NOMO-1 treated with dmso at 0.1 percent for 144 hours (cell line): ENCODE measurements at regions not wholly inside any gene's neighbourhood (a gene's known extent, or its start where the extent isn't known, plus 50 kb on each side); places are given as distances from the start of the nearest gene placed in this dataset.

Experiments
- DNase-seq: peaks from one replicate; lab custom pipeline; 2025; ENCODE audit not compliant: unreplicated experiment; lab: John Stamatoyannopoulos, UW

DNA sequence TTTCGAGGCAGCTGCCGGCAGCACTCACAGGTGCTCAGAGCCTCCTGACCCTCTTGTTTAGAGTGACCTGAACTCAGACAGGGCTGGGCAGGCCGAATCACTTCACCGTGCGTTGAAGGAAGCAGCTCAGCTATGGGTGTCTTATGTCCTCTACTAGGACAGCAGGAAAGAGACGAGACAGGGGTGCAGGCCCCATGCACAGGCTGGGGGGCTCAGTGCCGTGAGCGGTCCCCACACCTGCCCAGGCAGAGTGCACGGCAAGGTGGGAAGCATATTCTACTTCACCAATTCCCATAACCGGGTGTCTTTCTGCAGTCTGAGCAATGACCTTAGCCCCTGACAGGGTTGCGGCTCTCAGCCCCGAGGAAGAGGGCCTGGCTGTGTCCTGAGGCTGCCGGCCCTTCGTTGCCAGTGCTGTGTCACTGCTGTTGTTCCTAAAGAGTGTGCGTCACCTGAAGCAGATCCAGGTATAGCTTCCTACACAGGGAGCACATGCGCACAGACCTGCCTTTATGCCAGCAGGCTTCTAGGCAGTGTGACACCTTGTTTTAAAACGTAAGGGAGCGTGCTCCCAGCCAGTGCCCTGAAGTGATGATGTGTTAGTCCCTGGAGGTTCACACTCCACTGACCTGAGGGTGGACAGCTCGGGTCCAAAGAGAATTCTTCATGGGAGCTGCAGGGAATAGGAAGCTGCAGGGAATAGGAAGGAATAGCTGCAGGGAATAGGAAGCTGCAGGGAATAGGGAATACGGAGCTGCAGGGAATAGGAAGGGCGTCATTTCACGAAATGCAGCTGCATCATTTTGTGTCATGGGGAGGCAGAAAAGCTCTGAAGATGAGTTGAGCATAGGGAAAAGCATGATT, 207.9 kb upstream of the SALL3 start:
- no peak for DNase-seq

DNA sequence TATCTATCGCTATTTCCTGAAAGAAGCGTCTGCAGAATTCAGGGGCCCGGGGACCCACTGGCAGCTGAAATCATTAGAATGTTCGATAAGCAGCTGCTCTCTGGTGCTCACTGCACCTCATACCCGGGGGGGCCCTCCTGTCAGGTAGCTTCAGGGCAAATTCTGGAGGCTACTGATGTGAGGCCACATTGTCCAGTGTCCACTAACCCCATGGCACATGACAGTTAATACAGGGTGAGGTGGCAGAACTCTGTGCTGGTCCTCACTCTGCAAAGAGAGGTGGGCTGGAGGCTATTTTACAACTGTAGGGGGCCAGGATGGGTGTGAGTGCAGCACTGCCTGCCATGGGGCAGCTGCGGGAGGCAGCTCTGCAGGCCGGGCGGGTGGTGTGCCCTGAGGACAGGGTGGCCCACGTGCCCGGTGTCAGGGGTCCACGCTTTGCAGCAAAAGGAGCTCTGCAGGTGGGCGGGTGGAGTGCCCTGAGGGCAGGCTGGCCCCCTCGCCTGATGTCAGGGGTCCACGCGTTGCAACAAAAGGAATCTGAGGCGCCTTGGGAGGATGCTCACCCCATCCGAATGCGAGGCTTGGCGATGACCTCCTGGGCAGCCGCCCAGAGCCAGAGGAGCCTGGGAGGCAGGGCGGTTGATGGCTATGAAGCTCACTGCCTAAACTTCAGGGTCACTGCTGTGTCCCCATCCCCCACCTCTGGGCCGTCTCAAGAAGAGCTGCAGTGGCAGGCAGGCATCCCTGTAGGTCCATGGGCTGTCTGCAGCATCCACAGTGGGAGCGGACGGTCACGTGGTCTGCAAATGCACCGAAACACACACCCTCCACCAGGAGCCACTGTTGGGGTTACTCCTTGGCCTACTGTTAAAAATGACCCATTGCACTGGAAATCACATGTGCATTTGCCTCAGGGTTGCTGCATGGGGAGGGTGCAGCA, 207.0 kb upstream of the SALL3 start:
- DNase-seq, result no peak

DNA sequence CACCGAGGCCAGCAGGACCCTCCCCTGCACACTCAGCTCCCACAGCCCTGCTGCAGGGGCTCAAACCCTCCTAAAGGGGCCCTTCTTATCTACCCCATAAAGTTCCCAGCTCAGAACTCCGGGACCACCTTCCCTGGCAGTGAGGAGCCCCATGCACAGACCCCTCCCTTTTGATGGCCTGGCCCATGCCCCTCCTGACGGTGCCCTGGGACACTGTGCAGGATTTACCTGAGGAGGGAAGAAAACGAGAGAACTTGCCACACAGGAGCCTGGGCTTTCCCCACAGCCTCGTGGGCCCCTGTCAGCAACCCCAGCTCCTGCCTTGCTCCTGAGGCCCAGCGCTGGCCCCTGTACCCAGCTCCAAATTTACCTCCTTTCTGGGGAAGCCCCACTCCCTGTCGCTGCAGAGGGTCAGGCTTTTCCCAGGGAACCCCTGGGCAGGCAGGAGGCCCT, 206.3 kb upstream of the SALL3 start:
- no peak for DNase-seq

DNA sequence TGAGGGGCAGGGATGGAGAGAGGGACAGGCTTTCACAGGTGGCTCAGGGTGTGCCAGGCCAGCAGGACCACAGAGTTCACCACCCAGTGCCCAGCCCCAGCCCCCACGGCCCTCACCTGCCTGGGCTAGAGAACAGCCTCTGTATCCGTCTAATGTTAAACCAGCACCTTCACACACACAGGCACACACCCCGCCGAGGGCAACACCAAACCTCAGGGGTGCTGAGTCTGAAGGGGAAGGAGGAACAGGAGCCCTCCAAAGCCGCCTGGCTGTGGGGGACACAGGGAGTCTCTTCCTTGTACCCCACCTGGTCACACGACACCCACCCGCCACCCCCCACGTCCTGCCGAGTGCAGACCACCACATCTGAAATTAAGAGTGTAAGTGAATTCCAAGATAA, 205.8 kb upstream of the SALL3 start:
- DNase-seq, result no peak

DNA sequence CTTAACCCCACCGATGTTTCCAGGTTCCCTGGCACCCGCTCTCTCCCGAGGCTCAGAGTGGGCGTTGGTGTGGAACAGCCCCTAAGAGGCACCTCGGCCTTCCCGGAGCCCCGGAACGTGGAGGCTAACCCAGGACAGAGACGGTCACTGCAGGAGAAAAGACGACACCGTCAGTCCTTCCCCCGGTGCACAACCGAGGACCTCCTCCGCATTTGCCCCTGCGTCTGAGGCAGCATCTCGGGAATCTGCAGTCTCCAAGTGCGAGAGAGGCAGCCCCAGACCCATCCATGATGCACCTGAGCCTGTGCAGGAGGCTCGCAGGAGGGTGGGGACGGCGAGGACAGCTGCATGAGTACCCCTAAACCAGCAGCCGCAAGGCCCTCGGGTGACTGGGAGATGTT, 204.9 kb upstream of the SALL3 start:
- DNase-seq, result no peak

DNA sequence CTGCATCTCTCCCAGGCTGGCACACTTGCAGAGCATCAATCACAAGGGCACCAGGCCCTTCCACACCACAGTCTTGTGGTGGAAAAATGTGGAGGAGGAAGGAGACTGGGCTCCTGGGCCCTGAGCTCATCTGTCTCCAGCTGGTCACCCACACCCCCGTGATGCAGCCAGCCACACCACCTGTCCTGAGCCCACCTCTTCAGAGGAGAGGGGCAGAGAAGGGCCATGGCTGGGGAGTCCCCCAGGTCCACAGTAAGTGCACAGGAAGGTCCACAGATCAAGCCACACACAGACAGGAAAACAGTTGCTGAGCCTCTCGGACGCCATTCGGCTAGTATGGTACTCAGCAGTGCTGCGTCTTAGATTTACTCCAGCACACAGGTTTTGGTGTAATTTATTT, 203.5 kb upstream of the SALL3 start:
- no peak for DNase-seq

DNA sequence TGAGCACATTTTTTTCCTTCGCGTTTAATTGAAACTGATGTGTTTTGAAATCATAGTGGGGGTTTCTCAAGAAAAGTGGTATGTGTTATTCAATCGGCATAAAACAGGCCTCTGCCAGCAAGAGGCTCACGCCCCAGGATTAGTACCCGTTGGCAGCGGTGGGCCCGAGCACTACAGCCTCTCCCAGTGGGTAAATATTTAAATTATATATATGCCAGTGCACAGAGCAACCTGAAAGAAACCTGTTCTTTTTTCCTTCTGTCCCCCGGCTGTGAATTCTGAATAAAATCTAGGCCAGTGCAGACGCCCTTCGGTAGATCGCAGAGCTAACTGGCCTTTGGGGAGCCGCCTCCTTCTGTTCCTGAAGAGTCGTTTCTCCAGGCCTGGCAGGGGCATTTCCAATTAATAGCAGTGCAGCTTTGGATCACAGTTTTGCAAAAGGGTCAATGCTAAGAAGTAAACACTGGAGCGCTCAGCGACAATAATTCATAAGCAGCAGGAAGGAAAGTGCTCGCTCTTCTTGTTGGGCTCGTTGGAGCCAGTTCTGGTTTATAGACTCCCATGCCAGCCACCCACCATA, 202.8 kb upstream of the SALL3 start:
- no peak for DNase-seq

DNA sequence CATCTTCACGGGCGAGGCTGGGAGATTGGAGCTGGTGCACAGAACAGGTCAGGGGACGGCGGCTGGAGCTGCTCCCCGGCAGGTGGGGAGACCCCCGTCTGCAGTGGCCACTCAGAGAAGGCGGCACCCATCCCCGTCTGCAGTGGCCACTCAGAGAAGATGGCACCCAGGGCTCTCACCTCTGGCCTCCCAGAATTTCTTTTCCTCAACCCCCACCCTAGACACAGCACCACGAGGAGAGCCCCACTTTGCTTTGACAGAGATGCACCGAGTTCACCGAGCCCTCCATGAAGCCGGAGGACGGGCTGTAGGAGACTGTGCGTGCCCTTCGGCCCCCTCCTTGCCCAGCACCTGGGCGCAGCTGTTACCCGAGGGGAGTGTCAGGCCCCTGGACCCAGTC, 201.6 kb upstream of the SALL3 start:
- no peak for DNase-seq

DNA sequence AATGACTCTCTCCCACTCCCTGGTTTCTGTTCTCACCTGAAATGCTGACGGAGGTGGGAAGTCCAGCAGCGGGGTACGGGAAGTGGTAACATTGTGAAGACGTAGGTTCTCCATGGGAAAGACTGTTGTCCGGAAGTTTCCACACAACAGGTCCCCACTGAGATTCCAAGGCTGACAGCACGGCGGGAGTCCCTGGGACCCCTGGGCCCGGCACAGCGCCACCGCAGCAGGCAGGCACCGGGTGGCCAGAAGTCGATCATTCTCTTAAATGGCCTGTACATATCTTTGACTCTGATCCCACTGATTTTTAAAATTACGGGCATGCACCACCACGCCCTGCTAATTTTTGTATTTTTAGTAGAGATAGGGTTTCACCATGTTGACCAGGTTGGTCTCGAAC, 201.0 kb upstream of the SALL3 start:
- DNase-seq, result no peak

DNA sequence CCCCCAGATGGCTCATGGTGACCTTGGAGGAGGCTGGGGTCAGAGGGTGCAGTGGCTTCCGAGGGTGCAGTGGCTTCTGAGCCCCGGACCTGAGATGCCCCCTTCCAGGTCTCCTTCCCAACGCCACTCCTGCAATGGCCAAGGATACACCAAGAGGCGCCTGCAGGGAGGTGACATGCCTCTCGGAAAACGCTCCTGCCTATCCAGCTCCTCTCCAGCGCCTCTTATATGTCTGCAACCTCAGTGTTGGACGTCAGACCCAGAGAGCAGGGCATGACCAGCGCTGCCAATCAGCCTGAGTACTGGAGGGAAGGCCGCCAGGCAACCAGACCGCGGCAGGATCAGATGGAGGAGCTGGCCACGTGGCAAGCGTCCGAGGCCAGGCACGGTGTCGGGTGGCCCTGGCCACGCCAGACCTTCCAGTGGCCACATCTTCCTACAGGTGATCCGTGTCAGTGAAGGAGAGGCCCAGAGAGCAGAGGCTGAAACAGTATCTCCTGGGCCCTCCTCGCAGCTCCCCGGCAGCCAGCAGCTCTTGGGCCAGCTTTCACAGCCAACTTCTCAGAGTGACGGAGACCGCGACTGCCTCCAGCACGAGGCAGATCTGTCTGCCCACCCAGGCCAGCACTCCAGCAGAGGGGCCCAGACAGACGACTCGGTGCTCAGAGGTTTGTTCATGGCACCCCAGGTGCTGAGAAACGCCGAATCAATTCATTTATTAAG, 199.5 kb upstream of the SALL3 start:
- DNase-seq, result no peak

DNA sequence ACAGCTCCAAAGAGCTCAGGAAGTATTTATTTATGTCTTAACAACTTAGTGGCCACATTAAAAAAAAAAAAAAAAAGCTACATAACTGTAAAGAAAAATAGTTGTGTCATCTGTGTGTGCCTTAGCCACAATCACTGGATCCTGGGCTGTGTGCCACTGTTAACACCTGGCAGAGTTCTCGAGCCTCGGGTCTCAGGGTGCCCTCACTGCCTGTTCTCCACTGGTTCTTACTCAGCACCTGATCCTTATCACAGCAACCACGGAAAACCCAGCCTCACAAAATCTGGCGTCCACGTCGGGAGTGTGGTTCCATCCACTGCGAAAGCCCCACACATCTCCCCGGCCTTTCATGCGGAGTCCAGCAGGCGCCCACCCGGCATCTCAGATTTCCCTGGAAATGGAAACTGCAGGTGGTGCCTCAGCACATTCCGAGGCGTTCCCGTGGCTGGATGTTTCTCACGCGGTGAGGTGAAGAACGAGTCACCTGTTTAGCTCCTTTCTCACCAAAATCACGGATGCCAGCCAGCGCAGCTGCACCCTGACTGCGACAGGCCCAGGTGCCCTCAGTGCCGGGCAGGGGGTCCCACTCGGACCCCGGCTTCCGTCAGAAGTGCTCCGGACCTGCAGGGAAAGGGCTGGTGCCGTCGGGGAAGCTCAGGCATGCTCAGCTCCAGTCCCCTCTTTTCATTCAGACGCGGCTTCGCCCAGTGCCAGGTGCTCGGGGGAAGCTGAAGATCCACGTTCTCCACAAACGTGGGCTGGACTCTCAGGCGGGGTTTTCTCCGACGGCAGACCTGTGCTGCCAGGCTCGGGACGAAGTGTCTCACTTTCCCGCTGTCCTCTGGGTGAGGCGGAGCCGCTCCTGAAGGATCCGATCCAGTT, 198.7 kb upstream of the SALL3 start:
- DNase-seq, result no peak

DNA sequence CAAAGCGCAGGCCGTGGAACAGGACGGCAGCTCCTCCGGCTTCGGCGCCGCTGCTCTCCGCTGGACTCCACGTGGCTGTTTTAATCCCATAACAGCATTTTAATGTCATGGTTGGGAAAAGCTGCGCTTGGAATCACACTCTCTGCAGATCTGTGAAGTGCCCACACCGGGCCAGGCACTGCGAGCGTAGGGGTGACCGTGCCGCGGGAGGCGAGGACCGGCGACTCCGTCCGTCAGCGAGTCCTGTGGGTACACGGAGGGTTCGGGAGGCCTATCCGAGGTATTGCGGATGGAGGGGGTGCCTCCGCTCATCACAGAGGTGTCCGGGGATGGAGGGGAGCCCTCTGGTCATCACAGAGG, 198.0 kb upstream of the SALL3 start:
- no peak for DNase-seq

DNA sequence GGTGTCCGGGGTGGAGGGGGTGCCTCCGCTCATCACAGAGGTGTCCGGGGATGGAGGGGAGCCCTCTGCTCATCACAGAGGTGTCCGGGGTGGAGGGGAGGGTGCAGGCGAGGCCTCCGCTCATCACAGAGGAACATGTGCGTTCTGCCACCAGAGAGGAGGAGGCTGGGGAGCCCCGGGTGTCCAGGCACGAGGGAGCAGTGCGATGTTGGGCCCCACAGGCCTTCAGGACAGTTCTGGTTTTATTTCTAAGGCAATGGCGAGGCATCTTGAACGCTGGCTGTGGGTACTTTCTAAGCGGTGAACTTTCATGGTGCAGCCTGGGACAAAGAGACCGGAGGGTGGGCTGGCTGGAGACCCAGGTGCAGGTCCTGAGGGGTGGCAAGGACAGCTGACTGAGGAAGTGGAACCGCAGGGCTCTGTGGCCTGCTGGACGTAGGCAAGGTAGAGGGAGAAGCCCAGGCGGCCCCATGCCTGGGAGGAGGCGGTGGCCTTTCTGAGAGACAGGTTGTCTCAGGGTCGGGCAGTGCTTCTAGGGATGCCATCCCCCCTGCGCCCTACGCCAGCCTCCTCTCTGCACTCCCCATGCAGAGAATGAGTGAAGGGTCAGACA, 196.6 kb upstream of the SALL3 start:
- no peak for DNase-seq

DNA sequence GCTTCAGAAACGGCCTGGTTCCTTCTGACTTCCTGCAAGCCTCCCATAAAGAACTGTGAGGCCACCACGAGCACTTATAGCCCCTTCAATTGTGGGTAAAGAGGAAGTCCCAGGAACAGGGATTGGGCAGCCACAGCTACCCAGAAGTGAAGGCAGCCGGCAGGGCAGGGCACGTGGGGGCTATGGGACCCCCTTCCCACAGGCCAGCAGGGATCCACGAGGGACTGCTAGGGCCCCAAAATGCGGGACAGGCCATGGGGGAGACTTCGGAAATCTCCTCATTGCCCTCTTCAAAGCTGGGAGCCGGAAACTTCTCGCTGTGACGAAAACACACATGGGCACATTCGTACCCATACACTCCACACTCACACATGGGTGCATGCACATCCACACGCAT, 196.1 kb upstream of the SALL3 start:
- no peak for DNase-seq

DNA sequence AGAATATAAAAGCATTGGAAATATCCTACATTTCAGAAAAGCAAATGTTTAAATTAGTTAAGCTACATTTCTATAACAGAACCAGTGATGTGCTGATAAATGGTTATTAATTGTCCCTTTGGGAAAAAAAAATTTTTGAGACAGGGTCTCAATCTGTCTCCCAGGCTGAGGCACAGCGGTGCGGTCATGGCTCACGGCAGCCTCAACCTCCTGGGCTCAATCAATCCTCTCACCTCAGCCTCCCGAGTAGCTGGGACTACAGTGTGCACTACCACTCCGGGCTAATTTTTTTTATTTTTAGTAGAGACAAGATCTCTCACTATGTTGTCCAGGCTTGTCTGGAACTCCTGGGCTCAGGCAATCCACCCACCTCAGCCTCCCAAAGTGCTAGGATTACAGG, 194.8 kb upstream of the SALL3 start:
- DNase-seq, result no peak

DNA sequence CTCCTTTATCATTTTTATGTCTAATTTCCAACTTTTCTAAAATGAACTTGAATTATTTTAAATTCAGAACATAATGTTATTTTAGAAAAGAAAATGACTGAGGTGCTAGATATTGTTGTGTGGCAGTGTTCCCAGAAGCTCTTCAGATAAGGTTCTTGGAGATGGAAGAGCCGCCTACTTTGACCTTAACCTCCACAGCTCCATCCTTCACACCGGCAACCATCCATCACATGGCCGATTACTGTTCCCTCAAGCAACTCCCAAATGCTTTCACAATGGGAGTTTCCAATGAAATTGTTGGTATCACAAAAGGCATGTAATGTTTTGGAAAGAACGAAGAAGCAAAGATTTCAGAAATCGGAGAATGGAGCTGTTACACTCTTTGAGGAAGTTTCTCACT, 193.9 kb upstream of the SALL3 start:
- DNase-seq, result no peak

DNA sequence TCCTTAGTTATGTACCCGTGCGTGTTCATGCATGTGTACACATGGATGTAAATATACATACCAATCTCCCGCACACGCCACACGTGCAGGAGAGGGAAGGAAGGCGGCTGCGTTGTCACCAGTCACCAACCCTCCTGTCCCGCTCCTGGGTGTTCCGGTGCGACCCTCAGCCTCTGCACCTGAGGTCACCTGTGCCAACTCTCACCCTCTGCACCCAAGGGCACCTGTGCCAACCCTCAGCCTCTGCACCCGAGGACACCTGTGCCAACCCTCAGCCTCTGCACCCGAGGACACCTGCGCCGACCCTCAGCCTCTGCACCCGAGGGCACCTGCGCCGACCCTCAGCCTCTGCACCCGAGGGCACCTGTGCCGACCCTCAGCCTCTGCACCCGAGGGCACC, 192.8 kb upstream of the SALL3 start:
- DNase-seq, result no peak

DNA sequence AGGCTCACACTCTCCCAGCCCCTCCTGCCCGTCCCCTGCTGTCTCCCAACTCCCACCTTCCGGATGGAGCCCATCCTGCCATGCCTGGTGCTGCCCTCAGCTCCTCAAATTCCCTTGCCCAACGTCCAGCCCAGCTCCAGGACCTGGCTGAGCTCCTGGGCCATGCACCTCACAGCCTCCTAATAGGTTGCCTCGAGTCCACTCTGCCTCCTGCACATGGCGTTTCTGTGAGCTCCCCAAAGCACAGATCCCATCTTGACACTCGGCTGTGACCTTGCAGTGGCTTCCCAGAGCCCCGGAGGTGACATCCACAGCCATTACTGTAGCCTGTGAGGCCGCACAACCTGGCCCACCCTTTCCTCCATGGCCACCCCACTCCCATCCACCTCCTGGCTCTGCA, 191.9 kb upstream of the SALL3 start:
- no peak for DNase-seq

DNA sequence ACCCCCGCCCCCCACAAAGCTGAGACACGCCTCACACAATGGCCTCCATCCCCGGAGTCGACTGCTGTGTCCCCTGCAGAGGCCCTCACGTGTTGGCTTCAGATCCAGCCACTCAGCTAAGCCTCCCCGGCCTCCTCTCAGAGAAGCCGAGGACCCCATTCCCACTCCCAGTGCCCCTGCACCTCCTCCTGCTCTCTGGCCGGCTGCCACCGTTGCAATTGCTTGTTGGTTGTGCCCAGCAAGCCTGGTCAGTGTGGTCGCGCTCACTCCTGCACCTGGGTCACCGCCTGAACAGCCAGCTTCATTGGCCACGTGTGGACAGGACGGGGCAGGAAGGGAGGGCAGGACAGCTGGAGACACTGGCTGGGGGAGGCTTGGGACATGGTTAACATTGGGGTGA, 191.5 kb upstream of the SALL3 start:
- no peak for DNase-seq

DNA sequence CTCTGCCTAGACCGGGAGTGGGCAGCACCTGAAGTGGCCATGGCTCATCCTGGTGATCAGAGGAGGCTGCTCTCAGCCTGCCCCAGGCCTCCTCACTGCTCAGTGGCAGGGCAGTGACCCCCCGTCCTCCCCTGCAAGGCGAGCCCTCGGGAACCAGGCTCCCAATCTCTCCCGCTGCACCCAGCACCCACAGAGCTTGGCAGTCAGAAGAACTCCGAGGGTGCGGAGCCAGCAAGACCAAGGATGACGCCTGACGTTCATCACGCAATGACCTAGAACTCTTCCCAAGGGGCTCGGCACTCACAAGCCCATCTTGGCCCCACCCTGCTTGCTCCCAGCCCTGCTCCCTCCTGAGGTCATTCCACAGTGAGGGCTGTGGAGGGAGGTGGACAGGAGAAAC, 189.8 kb upstream of the SALL3 start:
- no peak for DNase-seq
